ENCODE measurements at regions not wholly inside any gene's neighbourhood (a gene's known extent, or its start where the extent isn't known, plus 50 kb on each side); places are given as distances from the start of the nearest gene placed in this dataset.

DNA sequence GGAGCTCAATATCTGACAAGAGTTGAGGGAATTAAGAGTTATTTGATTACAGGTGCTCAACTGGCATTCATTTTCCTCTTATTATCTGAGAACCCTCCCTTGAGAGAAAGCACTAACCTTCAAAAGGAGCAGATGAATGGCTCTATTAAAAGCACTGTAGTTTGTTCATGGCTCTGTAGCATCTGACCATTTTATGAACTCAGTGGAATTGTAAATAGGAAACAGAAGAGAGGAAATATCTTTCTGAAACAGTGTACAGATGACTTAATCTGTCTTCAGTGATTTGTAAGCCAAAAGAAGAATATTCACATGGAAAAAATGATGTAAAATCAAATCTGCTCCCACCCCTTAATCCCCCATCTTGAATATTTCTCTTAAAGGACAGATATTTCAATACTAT lies 810.4 kb upstream of the GRAMD2B start:
- Histone ChIP-seq H3K36me3 (no peaks in the 10 kb centered on the region), H3K27me3 (no peaks in the 10 kb centered on the region), H3K27ac (replicated peaks in 1 of 4) (no peak overlapping the region), H3K9me3 (no peaks in the 10 kb centered on the region), H3K4me1 (no peaks in the 10 kb centered on the region), H3K4me3 (no peak overlapping the region)
- intact Hi-C loops (cut with DNase I): no loop called here
- no peak for DNase-seq (ENCODE audit: extremely low spot score)
- TF ChIP-seq POLR2AphosphoS5 (IDR thresholded peaks at IDR 0.05): no peak
- TF ChIP-seq EP300 (IDR thresholded peaks at IDR 0.05): no peak
- TF ChIP-seq POLR2A (IDR thresholded peaks at IDR 0.05; ENCODE audit: low read depth): no peak
- no peak for TF ChIP-seq CTCF (IDR thresholded peaks at IDR 0.05)

- no peaks in the 10 kb centered on the region for H3K27me3 ChIP-seq
- intact Hi-C loops (cut with DNase I): no loop called here
- H3K4me1 ChIP-seq: no peaks in the 10 kb centered on the region
- TF ChIP-seq POLR2A (IDR thresholded peaks at IDR 0.05; ENCODE audit: low read depth) (no peak), CTCF (IDR thresholded peaks at IDR 0.05) (no peak), EP300 (IDR thresholded peaks at IDR 0.05) (no peak), POLR2AphosphoS5 (IDR thresholded peaks at IDR 0.05) (no peak)
- H3K4me3 ChIP-seq: no peak overlapping the region
- no peak for DNase-seq (ENCODE audit: extremely low spot score)
- H3K36me3 ChIP-seq: no peaks in the 10 kb centered on the region
- no peaks in the 10 kb centered on the region for H3K9me3 ChIP-seq
- no peak overlapping the region for H3K27ac ChIP-seq (replicated peaks in 1 of 4)
- WGBS: 90% methylated on average over 1 of the region's 1 CpG
Observed at GRCh38 chr5:125630237-125630636, 793.0 kb upstream of the GRAMD2B start.

DNA sequence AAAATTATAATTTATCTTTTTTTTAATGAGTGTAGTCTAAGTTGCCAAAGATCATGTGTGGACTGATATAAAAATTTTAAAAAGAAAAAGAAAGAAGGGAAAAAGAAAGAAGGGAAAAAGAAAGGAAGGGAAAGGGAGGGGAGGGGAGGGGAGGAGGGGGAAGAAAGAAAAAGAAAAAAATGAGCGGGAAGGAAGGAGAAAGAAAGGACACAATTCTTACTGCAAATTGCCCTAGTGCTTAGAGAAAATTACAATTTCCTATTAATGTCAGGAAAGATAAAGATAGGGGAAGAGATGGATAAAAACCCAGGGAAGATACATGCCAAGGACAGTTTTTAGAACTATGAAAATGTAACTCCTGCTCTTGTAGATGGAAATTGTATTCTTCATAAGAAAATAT lies 789.7 kb upstream of the GRAMD2B start:
- no peak for DNase-seq (ENCODE audit: extremely low spot score)
- Histone ChIP-seq H3K4me3 (no peak overlapping the region), H3K27ac (replicated peaks in 1 of 4) (no peak overlapping the region), H3K4me1 (no peaks in the 10 kb centered on the region), H3K9me3 (no peaks in the 10 kb centered on the region), H3K27me3 (no peaks in the 10 kb centered on the region), H3K36me3 (no peaks in the 10 kb centered on the region)
- TF ChIP-seq EP300 (IDR thresholded peaks at IDR 0.05): no peak
- TF ChIP-seq POLR2AphosphoS5 (IDR thresholded peaks at IDR 0.05): no peak
- no peak for TF ChIP-seq CTCF (IDR thresholded peaks at IDR 0.05)
- no peak for TF ChIP-seq POLR2A (IDR thresholded peaks at IDR 0.05; ENCODE audit: low read depth)
- intact Hi-C loops (cut with DNase I): no loop called here
- WGBS: 88% methylated on average over 1 of the region's 1 CpG

- H3K27ac ChIP-seq (replicated peaks in 1 of 4): no peak overlapping the region
- no peak for DNase-seq (ENCODE audit: extremely low spot score)
- H3K4me1 ChIP-seq: no peaks in the 10 kb centered on the region
- TF ChIP-seq POLR2A (IDR thresholded peaks at IDR 0.05; ENCODE audit: low read depth) (no peak), CTCF (IDR thresholded peaks at IDR 0.05) (no peak), EP300 (IDR thresholded peaks at IDR 0.05) (no peak), POLR2AphosphoS5 (IDR thresholded peaks at IDR 0.05) (no peak)
- no peak overlapping the region for H3K4me3 ChIP-seq
- WGBS: 95% methylated on average over 1 of the region's 1 CpG
- H3K9me3 ChIP-seq: no peaks in the 10 kb centered on the region
- no peaks in the 10 kb centered on the region for H3K36me3 ChIP-seq
- intact Hi-C loops (cut with DNase I): no loop called here
- no peaks in the 10 kb centered on the region for H3K27me3 ChIP-seq
Observed at GRCh38 chr5:125634216-125634835, 788.9 kb upstream of the GRAMD2B start.

GRCh38 chr5:125639858-125640257 lies 783.4 kb upstream of the GRAMD2B start:
- no peaks in the 10 kb centered on the region for H3K4me1 ChIP-seq
- no peak overlapping the region for H3K27ac ChIP-seq (replicated peaks in 1 of 4)
- no peaks in the 10 kb centered on the region for H3K36me3 ChIP-seq
- H3K9me3 ChIP-seq: no peaks in the 10 kb centered on the region
- 95% methylated on average over 2 of the region's 2 CpGs for WGBS
- intact Hi-C loops (cut with DNase I): no loop called here
- no peak for DNase-seq (ENCODE audit: extremely low spot score)
- H3K27me3 ChIP-seq: no peaks in the 10 kb centered on the region
- H3K4me3 ChIP-seq: no peak overlapping the region
- no peak for TF ChIP-seq EP300 (IDR thresholded peaks at IDR 0.05)
- TF ChIP-seq POLR2AphosphoS5 (IDR thresholded peaks at IDR 0.05): no peak
- no peak for TF ChIP-seq POLR2A (IDR thresholded peaks at IDR 0.05; ENCODE audit: low read depth)
- TF ChIP-seq CTCF (IDR thresholded peaks at IDR 0.05): no peak

All from esophagus muscularis mucosa (tissue), 4 donors.